ENCODE measurements at regions not wholly inside any gene's neighbourhood (a gene's known extent, or its start where the extent isn't known, plus 50 kb on each side); places are given as distances from the start of the nearest gene placed in this dataset.

GRCh38 chr3:147919496-147919895 lies 510.3 kb downstream of the ZIC1 start:
- H3K27me3 ChIP-seq (ENCODE audit: control insufficient read depth, insufficient read depth, low read length): no peaks in the 10 kb centered on the region
- no peaks in the 10 kb centered on the region for H3K36me3 ChIP-seq (replicated peaks; ENCODE audit: control insufficient read depth, insufficient read depth, low read length)
- no peak for DNase-seq
- H3K4me3 ChIP-seq (ENCODE audit: insufficient read depth, low read depth, low read length): no peak overlapping the region

- Histone ChIP-seq H3K4me3 (ENCODE audit: insufficient read depth, low read depth, low read length) (no peak overlapping the region), H3K27me3 (ENCODE audit: control insufficient read depth, insufficient read depth, low read length) (no peaks in the 10 kb centered on the region), H3K36me3 (replicated peaks; ENCODE audit: control insufficient read depth, insufficient read depth, low read length) (no peaks in the 10 kb centered on the region)
- DNase-seq: no peak
Measured at GRCh38 chr3:147921051-147921450, 511.9 kb downstream of the ZIC1 start.

GRCh38 chr3:147924755-147925154 lies 515.6 kb downstream of the ZIC1 start:
- no peak for DNase-seq
- Histone ChIP-seq H3K4me3 (ENCODE audit: insufficient read depth, low read depth, low read length) (no peak overlapping the region), H3K36me3 (replicated peaks; ENCODE audit: control insufficient read depth, insufficient read depth, low read length) (no peaks in the 10 kb centered on the region), H3K27me3 (ENCODE audit: control insufficient read depth, insufficient read depth, low read length) (no peaks in the 10 kb centered on the region)

- Histone ChIP-seq H3K4me3 (ENCODE audit: insufficient read depth, low read depth, low read length) (no peak overlapping the region), H3K36me3 (replicated peaks; ENCODE audit: control insufficient read depth, insufficient read depth, low read length) (no peaks in the 10 kb centered on the region), H3K27me3 (ENCODE audit: control insufficient read depth, insufficient read depth, low read length) (no peaks in the 10 kb centered on the region)
- DNase-seq: no peak
Measured at GRCh38 chr3:147925272-147925671, 516.1 kb downstream of the ZIC1 start.

- DNase-seq: no peak
- no peaks in the 10 kb centered on the region for H3K36me3 ChIP-seq (replicated peaks; ENCODE audit: control insufficient read depth, insufficient read depth, low read length)
- no peak overlapping the region for H3K4me3 ChIP-seq (ENCODE audit: insufficient read depth, low read depth, low read length)
- no peaks in the 10 kb centered on the region for H3K27me3 ChIP-seq (ENCODE audit: control insufficient read depth, insufficient read depth, low read length)
Measured at GRCh38 chr3:147930232-147930807, 521.2 kb downstream of the ZIC1 start.

GRCh38 chr3:147934451-147935180 lies 525.5 kb downstream of the ZIC1 start:
- peak; percentile 33 for DNase-seq
- no peaks in the 10 kb centered on the region for H3K27me3 ChIP-seq (ENCODE audit: control insufficient read depth, insufficient read depth, low read length)
- H3K4me3 ChIP-seq (ENCODE audit: insufficient read depth, low read depth, low read length): no peak overlapping the region
- H3K36me3 ChIP-seq (replicated peaks; ENCODE audit: control insufficient read depth, insufficient read depth, low read length): no peaks in the 10 kb centered on the region

GRCh38 chr3:147937341-147937740 lies 528.2 kb downstream of the ZIC1 start:
- Histone ChIP-seq H3K4me3 (ENCODE audit: insufficient read depth, low read depth, low read length) (no peak overlapping the region), H3K27me3 (ENCODE audit: control insufficient read depth, insufficient read depth, low read length) (no peaks in the 10 kb centered on the region), H3K36me3 (replicated peaks; ENCODE audit: control insufficient read depth, insufficient read depth, low read length) (no peaks in the 10 kb centered on the region)
- no peak for DNase-seq

- H3K36me3 ChIP-seq (replicated peaks; ENCODE audit: control insufficient read depth, insufficient read depth, low read length): no peaks in the 10 kb centered on the region
- no peak for DNase-seq
- H3K4me3 ChIP-seq (ENCODE audit: insufficient read depth, low read depth, low read length): no peak overlapping the region
- no peaks in the 10 kb centered on the region for H3K27me3 ChIP-seq (ENCODE audit: control insufficient read depth, insufficient read depth, low read length)
Measured at GRCh38 chr3:147937891-147938290, 528.7 kb downstream of the ZIC1 start.

GRCh38 chr3:147939425-147939824 lies 530.3 kb downstream of the ZIC1 start:
- Histone ChIP-seq H3K27me3 (ENCODE audit: control insufficient read depth, insufficient read depth, low read length) (no peaks in the 10 kb centered on the region), H3K36me3 (replicated peaks; ENCODE audit: control insufficient read depth, insufficient read depth, low read length) (no peaks in the 10 kb centered on the region), H3K4me3 (ENCODE audit: insufficient read depth, low read depth, low read length) (no peak overlapping the region)
- no peak for DNase-seq

GRCh38 chr3:147939839-147940238 lies 530.7 kb downstream of the ZIC1 start:
- DNase-seq: no peak
- Histone ChIP-seq H3K4me3 (ENCODE audit: insufficient read depth, low read depth, low read length) (no peak overlapping the region), H3K36me3 (replicated peaks; ENCODE audit: control insufficient read depth, insufficient read depth, low read length) (no peaks in the 10 kb centered on the region), H3K27me3 (ENCODE audit: control insufficient read depth, insufficient read depth, low read length) (no peaks in the 10 kb centered on the region)

- DNase-seq: no peak
- no peaks in the 10 kb centered on the region for H3K36me3 ChIP-seq (replicated peaks; ENCODE audit: control insufficient read depth, insufficient read depth, low read length)
- no peaks in the 10 kb centered on the region for H3K27me3 ChIP-seq (ENCODE audit: control insufficient read depth, insufficient read depth, low read length)
- no peak overlapping the region for H3K4me3 ChIP-seq (ENCODE audit: insufficient read depth, low read depth, low read length)
Measured at GRCh38 chr3:147940405-147941193, 531.4 kb downstream of the ZIC1 start.

GRCh38 chr3:147941969-147942368 lies 532.8 kb downstream of the ZIC1 start:
- Histone ChIP-seq H3K36me3 (replicated peaks; ENCODE audit: control insufficient read depth, insufficient read depth, low read length) (no peaks in the 10 kb centered on the region), H3K4me3 (ENCODE audit: insufficient read depth, low read depth, low read length) (no peak overlapping the region), H3K27me3 (ENCODE audit: control insufficient read depth, insufficient read depth, low read length) (no peaks in the 10 kb centered on the region)
- no peak for DNase-seq

GRCh38 chr3:147943265-147943945 lies 534.2 kb downstream of the ZIC1 start:
- Histone ChIP-seq H3K36me3 (replicated peaks; ENCODE audit: control insufficient read depth, insufficient read depth, low read length) (no peaks in the 10 kb centered on the region), H3K27me3 (ENCODE audit: control insufficient read depth, insufficient read depth, low read length) (no peaks in the 10 kb centered on the region), H3K4me3 (ENCODE audit: insufficient read depth, low read depth, low read length) (no peak overlapping the region)
- DNase-seq: no peak

GRCh38 chr3:147945968-147946519 lies 536.9 kb downstream of the ZIC1 start:
- DNase-seq: peak; percentile 17
- H3K27me3 ChIP-seq (ENCODE audit: control insufficient read depth, insufficient read depth, low read length): no peaks in the 10 kb centered on the region
- H3K4me3 ChIP-seq (ENCODE audit: insufficient read depth, low read depth, low read length): no peak overlapping the region
- no peaks in the 10 kb centered on the region for H3K36me3 ChIP-seq (replicated peaks; ENCODE audit: control insufficient read depth, insufficient read depth, low read length)

Measured in H7 (cell line).